GM21825 (cell line): ENCODE measurements at regions not wholly inside any gene's neighbourhood (a gene's known extent, or its start where the extent isn't known, plus 50 kb on each side); places are given as distances from the start of the nearest gene placed in this dataset.

ENCODE experiments used
- ATAC-seq: cut with Tn5 transposase; IDR thresholded peaks from one replicate; pipeline ENCODE4 v1.9.1; 2021; ENCODE audit warnings: mild to moderate bottlenecking, moderate library complexity; ENCODE audit not compliant: unreplicated experiment

- ATAC-seq, result no peak
Measured at GRCh38 chr15:31545257-31545656, 218.6 kb downstream of the KLF13 start.

- ATAC-seq, result no peak
Measured at GRCh38 chr15:31550211-31550977, 223.8 kb downstream of the KLF13 start.

GRCh38 chr15:31551323-31551722 is 224.7 kb downstream of the KLF13 start:
- no peak for ATAC-seq

DNA sequence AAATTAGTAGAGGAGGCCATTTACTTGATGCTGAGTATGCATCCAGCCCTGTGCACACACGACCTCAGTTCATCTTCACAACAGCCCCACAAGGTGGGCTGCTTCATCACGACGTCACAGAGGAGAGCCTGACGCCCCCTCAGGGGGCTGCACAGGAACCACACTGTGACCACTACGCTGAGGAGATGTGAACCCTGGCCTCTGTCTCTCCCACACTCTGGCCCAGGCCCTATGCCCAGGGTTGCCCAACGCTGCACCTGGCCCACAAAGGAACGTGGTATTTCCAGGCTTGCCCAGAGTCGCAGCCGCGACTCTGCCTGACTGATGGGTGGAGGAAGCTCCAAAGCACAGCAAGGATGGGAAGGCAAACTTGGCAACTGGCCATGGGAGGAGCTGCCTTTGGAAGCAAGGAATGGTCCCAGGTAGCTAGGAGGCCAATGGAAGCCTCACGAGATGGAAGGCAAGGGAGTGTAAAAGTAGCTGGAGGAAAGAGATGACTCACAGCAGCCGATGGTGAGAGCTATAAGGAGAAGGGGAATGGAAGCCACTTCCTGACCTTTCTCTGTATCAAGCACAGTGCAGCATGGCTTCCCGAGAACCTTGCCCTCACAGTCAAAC is 226.0 kb downstream of the KLF13 start:
- no peak for ATAC-seq

- no peak for ATAC-seq
Measured at GRCh38 chr15:31554261-31554660, 227.6 kb downstream of the KLF13 start.

- no peak for ATAC-seq
Measured at GRCh38 chr15:31555022-31555421, 228.4 kb downstream of the KLF13 start.

- no peak for ATAC-seq
Measured at GRCh38 chr15:31556494-31557150, 230.0 kb downstream of the KLF13 start.

GRCh38 chr15:31557899-31558298 is 231.3 kb downstream of the KLF13 start:
- ATAC-seq, result no peak

DNA sequence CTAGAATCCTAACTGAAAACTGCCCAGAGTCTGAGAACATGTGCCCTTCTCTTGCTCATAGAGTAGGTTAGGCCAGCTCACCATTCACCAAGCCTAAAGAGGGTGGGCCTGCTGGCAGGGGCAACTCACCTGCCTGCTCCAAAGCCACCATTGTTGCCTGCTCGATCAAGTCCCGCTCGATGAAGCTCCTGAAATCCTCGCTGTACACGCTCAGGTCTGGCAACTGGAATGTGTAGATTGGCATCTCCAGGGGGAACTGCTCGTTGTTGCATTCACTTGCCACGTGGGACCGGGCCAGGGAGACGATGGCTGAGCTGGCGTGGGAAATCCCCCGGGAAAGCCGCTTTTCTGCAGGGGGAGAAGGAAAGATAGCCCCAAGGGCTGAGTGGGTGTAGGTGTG is 232.2 kb downstream of the KLF13 start:
- no peak for ATAC-seq

- no peak for ATAC-seq
Measured at GRCh38 chr15:31559786-31560185, 233.2 kb downstream of the KLF13 start.

DNA sequence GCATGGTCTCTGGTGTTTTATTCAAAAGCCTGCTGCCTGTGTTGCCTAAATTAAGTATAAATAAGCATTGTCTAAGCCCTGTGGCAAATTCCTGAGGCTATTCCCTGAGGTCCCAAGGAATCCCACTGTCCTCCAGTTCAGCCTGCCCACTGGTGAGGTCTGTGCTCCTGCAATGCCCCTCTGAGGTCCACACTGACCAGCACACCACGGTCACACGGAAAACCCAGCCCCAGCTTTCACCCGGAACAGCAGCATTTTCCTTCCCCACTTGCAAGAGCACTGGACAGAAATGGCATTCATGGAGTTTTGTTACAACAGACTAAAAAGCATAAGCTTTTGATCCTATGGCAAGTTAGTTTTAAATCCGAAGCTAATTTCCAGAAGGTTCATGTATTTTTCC is 234.0 kb downstream of the KLF13 start:
- ATAC-seq, result no peak

DNA sequence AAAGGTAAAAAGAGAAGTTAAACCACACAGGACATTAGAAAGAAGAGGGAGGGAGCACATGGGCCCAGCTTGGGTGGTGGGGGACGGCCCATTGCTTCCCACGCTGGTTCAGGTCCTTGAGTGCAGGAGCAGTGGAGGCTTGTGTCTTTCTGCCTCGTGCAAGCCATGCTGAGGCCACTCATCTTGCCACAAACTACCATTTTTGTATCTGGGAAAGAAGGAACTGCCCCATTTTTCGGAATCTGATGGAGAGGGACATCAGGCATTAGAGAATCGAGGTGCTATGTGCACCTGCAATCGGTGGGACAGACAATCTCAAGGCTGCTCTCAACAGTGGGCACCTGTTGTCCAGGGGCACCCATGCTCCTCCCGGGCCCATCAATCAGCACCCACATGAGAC is 234.5 kb downstream of the KLF13 start:
- no peak for ATAC-seq

DNA sequence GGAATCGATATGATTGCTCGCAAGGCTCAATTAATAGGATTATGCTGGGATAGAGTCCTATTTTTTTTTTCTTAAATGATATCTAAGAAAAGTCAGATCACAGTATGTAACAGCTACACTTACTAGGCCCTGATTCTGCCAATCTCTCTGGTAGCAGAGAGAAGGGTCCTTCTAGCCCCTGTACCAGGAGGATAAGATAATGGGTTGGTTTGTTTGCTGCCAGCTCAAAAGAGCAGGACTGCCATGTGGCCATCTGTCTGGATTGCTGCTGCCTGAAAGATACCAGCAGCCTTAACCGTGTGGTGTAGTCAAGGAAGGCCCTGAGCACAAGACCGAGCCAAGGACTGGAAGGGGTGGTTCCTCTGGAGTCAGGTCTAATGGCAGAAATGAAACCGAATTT is 236.4 kb downstream of the KLF13 start:
- no peak for ATAC-seq

DNA sequence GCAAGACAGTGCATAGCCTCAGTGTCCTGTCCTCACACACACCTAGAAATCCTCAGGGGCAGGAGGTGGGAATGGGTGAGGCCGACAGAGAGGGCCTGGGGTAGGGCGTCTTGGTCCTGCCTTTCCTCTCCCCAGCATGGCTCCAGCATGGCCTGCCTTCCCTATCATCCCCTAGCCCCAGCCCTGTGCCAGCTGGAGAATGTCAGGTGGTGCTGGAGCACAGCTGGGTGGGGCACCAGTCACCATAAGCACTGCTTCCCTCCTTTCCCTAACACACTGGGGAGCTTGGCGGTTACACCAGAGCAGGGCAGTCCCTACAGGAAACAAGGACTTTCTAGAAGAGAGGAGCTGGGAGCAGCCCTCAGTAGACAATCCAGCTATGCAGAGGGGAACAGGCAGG is 236.8 kb downstream of the KLF13 start:
- no peak for ATAC-seq

DNA sequence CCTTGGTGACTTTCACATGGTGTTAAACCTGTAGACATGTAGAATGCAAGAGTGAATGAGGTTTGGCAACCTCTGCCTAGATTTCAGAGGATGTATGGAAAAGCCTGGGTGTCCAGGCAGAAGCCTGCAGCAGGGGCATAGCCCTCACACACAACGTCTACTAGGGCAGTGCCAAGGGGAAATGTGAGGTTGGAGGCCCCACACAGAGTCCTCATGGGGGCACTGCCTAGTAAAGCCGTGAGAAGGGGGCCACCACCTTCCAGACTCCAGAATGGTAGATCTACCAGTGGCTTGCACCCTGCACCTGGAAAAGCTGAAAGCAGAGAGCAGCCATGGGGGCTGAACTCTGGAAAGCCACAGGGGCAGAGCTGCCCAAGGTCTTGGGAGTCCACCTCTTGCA is 241.2 kb downstream of the KLF13 start:
- ATAC-seq, result no peak

GRCh38 chr15:31569836-31570235 is 243.2 kb downstream of the KLF13 start:
- ATAC-seq, result no peak

GRCh38 chr15:31570591-31570990 is 244.0 kb downstream of the KLF13 start:
- no peak for ATAC-seq

- no peak for ATAC-seq
Measured at GRCh38 chr15:31571676-31572075, 245.0 kb downstream of the KLF13 start.

- no peak for ATAC-seq
Measured at GRCh38 chr15:31573759-31574158, 247.1 kb downstream of the KLF13 start.

- ATAC-seq, result no peak
Measured at GRCh38 chr15:31574766-31575165, 248.1 kb downstream of the KLF13 start.

- no peak for ATAC-seq
Measured at GRCh38 chr15:31577108-31577507, 250.5 kb downstream of the KLF13 start.

- ATAC-seq, result no peak
Measured at GRCh38 chr15:31579282-31579681, 252.6 kb downstream of the KLF13 start.
